GM04503 (cell line): ENCODE measurements at regions not wholly inside any gene's neighbourhood (a gene's known extent, or its start where the extent isn't known, plus 50 kb on each side); places are given as distances from the start of the nearest gene placed in this dataset.

ENCODE experiments used
- DNase-seq: peaks from one replicate; pipeline ENCODE4 v3.0.0-alpha.2; 2012; ENCODE audit warnings: low read depth

GRCh38 chr9:117486426-117486825 is 71.6 kb upstream of the ASTN2 start:
- no peak for DNase-seq

DNA sequence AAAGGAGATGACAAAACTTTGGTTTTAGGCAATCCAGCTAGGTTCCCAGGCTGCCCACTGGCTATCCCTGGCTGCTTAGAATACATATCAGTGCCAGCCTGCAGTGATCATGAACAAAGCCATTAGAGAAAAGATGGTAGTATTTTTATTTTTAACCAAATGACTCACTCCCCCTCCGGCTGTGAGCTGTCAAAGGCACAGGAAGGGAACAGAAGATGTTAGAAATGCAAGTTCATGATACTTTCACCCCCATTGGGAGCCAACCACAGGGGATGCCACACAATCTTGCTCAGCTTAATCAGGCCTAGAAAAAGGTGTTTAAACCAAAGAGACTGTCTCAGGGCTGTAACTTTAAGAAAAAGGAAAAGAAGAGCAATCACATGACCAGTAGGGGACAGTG is 70.3 kb upstream of the ASTN2 start:
- no peak for DNase-seq

DNA sequence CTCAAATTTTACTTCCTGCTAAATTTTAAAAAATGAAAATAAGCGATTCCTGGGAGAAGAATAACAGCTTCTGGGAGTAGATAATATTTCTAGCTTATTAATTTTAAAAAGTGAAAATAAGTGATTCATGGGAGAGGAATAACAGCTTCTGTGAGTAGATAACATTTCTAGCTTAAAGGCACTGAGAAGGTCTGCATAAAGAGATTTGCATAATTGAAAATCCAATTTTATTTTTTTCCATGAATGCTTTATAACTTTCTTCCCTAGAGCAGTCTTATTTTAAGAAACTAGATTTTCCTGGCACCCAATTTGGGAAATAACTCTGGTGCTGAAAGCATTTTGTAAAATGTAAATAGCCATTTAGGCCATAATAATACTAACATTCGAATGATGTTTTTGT is 65.9 kb upstream of the ASTN2 start:
- DNase-seq = no peak

- no peak for DNase-seq
These were observed 65.4 kb upstream of the ASTN2 start for GRCh38 chr9:117480253-117480652.

DNA sequence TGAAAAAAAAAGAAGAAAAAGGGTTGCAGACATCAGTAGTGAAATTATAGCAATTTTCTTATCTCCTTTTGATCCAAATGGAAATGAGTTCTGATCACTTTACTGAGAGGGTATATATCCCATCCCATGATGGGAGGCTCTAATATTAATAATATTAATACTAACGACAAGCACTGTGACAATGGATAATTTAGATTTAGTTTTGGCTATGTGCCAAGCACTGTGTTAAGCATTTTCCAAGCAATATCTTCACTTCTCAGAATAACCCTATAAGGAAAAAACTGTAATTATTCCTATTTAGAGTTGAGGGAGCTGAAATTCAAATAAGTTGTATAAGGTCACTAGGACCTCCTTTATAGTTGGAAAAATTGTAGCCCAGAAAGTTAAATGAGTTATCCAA is 58.4 kb upstream of the ASTN2 start:
- no peak for DNase-seq

DNA sequence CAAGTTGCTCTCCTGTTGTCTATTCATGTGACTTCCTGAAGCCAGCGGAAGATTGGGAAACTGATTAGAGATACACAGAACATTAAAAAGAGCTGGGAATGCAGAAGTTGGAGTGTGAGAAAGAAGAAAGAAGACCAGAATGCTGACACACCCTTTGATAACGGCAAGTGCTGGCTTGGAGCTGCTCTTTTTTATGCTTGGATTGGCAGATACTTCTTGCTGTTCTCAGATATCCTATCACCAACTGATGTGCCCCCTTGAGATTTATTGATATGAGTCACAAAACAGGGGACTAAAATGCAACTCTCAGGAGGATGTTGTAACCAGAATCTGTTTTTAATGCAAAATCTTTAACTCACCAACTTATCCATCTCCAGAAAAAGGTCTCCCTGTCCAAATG is 56.0 kb upstream of the ASTN2 start:
- no peak for DNase-seq

- no peak for DNase-seq
These were observed 55.6 kb upstream of the ASTN2 start for GRCh38 chr9:117470455-117470854.

DNA sequence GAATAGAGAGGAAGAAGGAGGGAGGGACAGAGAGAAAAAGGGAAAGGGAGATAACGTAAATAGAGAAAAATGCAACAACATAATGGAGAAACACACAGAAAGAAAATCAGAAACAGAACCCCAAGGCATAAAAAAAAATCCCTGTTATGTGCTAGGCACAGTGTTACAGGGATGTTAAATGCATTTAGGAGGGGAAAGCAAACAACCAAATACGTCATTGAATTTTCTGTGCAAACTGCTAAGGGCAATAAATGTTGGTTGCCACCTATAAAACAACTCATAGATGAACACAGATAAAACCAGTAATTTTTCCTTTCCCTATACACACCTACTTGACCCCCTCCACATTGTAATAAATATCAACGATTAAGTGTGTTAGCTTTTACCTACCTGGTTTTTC is 51.3 kb upstream of the ASTN2 start:
- DNase-seq = no peak

DNA sequence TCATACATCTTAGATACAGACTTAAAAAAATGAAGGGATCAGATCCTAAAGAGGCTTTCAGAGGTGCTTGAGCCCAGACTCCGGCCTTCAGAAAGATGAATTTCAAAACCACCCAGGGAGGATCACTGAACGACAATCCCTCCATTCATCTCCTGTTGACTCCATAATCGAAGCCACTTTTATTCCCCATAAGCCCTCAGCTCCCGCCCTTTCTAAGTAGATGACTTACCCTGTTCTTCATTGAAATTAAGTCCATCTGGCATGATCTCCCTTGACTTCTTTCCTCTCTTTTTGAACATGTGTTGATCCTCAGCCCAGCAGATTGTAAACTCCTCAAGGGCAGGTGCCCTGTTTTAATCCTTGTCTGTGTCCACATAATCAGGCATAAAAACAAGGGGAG is 50.8 kb upstream of the ASTN2 start:
- no peak for DNase-seq

- DNase-seq = no peak
These were observed 50.2 kb upstream of the ASTN2 start for GRCh38 chr9:117464941-117465616.
